ENCODE measurements at regions not wholly inside any gene's neighbourhood (a gene's known extent, or its start where the extent isn't known, plus 50 kb on each side); places are given as distances from the start of the nearest gene placed in this dataset.

- H3K79me2 ChIP-seq (replicated peaks; ENCODE audit: insufficient read depth), result no peaks in the 10 kb centered on the region
- no peak overlapping the region for H3K4me3 Mint-ChIP-seq
- 0 out of 2 replicates have a peak, but pooled peaks cover 3% of the 10 kb centered on the region for H3K9me2 ChIP-seq (ENCODE audit: insufficient read depth)
- H3K36me3 Mint-ChIP-seq (ENCODE audit: low read depth), result no peaks in the 10 kb centered on the region
- no peak for DNase-seq (ENCODE audit: low spot score)
- H3K27me3 Mint-ChIP-seq (ENCODE audit: insufficient read depth, low read depth, poor library complexity), result peaks cover 5% of the 10 kb centered on the region
- H3K9me3 Mint-ChIP-seq, result no peaks in the 10 kb centered on the region; the same call in 2 of the 3 replicates
- H3K27ac ChIP-seq (ENCODE audit: low read depth), result no peak overlapping the region
- no peak overlapping the region for H3K4me3 ChIP-seq
- H3K36me3 ChIP-seq (ENCODE audit: insufficient read depth), result no peaks in the 10 kb centered on the region
- no peak for ATAC-seq
- peaks cover 21% of the 10 kb centered on the region for H3K4me1 Mint-ChIP-seq
- no peak overlapping the region for H3K4me2 ChIP-seq
- H3F3A ChIP-seq (replicated peaks; ENCODE audit: low read depth), result no peaks in the 10 kb centered on the region
- H4K20me1 ChIP-seq (replicated peaks; ENCODE audit: insufficient read depth), result no peaks in the 10 kb centered on the region
- no peak overlapping the region for H3K27ac Mint-ChIP-seq
- H3K27me3 ChIP-seq (ENCODE audit: insufficient read depth), result no peaks in the 10 kb centered on the region
- H3K4me1 ChIP-seq (ENCODE audit: insufficient read depth), result peaks cover 14% of the 10 kb centered on the region
- TF ChIP-seq NANOG (IDR thresholded peaks at IDR 0.05; ENCODE audit: borderline replicate concordance) (no peak), CREB1 (CRISPR knock-in tag; IDR thresholded peaks at IDR 0.05; ENCODE audit: low read depth) (no peak), REST (IDR thresholded peaks at IDR 0.05; ENCODE audit: unreplicated experiment) (no peak), EZH2phosphoT487 (IDR thresholded peaks at IDR 0.05; ENCODE audit: unreplicated experiment) (no peak), ZNF462 (CRISPR knock-in tag; IDR thresholded peaks at IDR 0.05) (no peak), ZNF114 (CRISPR knock-in tag; IDR thresholded peaks at IDR 0.05) (no peak), POLR2AphosphoS5 (IDR thresholded peaks at IDR 0.05; ENCODE audit: low read depth) (no peak), ETS1 (IDR thresholded peaks at IDR 0.05) (no peak), ZNF331 (CRISPR knock-in tag; IDR thresholded peaks at IDR 0.05; ENCODE audit: low read depth) (no peak)
- H2AFZ ChIP-seq, result no peak overlapping the region
These were observed 141.4 kb upstream of the TOPAZ1 start for GRCh38 chr3:44100298-44100695.
